Hepatocyte (in vitro differentiated cells): ENCODE measurements at regions not wholly inside any gene's neighbourhood (a gene's known extent, or its start where the extent isn't known, plus 50 kb on each side); places are given as distances from the start of the nearest gene placed in this dataset.
A peak's percentile ranks its signal among the peaks of the same experiment; 100 is the strongest.
"Not testable (repeated sequence)": the region's sequence is repeated elsewhere in the genome, so short reads cannot be mapped to it uniquely, and the experiment has no call there.

Source experiments
- DNase-seq: peaks from one replicate; pipeline ENCODE4 v3.0.0-alpha.2; 2016; ENCODE audit warnings: low spot score
- H2AFZ ChIP-seq: fragments of 200-600 bp; sonication (generic); 2 replicates; pipeline ENCODE4 v1.6.0; 2016; ENCODE audit warnings: antibody characterized with exemption, mild to moderate bottlenecking
- H3K27ac ChIP-seq: fragments of 200-600 bp; sonication (generic); 2 replicates; pipeline ENCODE4 v1.5.1; 2016; ENCODE audit warnings: mild to moderate bottlenecking
- H3K27me3 ChIP-seq: fragments of 200-600 bp; sonication (generic); 2 replicates; pipeline ENCODE4 v1.6.1; 2016
- H3K36me3 ChIP-seq: fragments of 200-600 bp; sonication (generic); replicated peaks from 2 replicates; pipeline ENCODE4 v1.5.1; 2016; ENCODE audit warnings: low read depth; ENCODE audit not compliant: insufficient read depth
- H3K4me1 ChIP-seq: fragments of 200-600 bp; sonication (generic); 2 replicates; pipeline ENCODE4 v1.5.1; 2016; ENCODE audit warnings: mild to moderate bottlenecking, moderate library complexity; ENCODE audit not compliant: insufficient read depth
- H3K4me2 ChIP-seq: fragments of 200-600 bp; sonication (generic); 2 replicates; pipeline ENCODE4 v1.6.0; 2016
- H3K4me3 ChIP-seq: fragments of 200-600 bp; sonication (generic); 2 replicates; pipeline ENCODE4 v1.5.1; 2016; ENCODE audit warnings: mild to moderate bottlenecking
- H3K79me2 ChIP-seq: fragments of 200-600 bp; sonication (generic); 2 replicates; pipeline ENCODE4 v1.6.0; 2017; ENCODE audit warnings: mild to moderate bottlenecking
- H3K9me2 ChIP-seq: fragments of 200-600 bp; sonication (generic); replicated peaks from 2 replicates; pipeline ENCODE4 v1.6.0; 2017; ENCODE audit warnings: mild to moderate bottlenecking; ENCODE audit not compliant: insufficient read depth
- H3K9me3 ChIP-seq: fragments of 200-600 bp; sonication (generic); 2 replicates; pipeline ENCODE4 v1.5.1; 2016; ENCODE audit warnings: low read depth, mild to moderate bottlenecking
- H4K20me1 ChIP-seq: fragments of 200-600 bp; sonication (generic); 2 replicates; pipeline ENCODE4 v1.6.0; 2016; ENCODE audit warnings: mild to moderate bottlenecking; ENCODE audit not compliant: insufficient read depth, poor library complexity, severe bottlenecking
- CTCF ChIP-seq: fragments of 200-600 bp; sonication (generic); IDR thresholded peaks from 2 replicates; pipeline ENCODE4 v1.5.1; 2016; ENCODE audit warnings: antibody characterized with exemption, mild to moderate bottlenecking; ENCODE audit not compliant: poor library complexity
- EZH2 ChIP-seq: fragments of 200-600 bp; sonication (generic); IDR thresholded peaks from 2 replicates; pipeline ENCODE4 v1.6.1; 2016; ENCODE audit warnings: antibody characterized with exemption, mild to moderate bottlenecking, borderline replicate concordance
- EZH2phosphoT487 ChIP-seq: fragments of 200-600 bp; sonication (generic); IDR thresholded peaks from one replicate; pipeline ENCODE4 v1.6.1; 2018; ENCODE audit warnings: antibody characterized with exemption, mild to moderate bottlenecking, low read depth, moderate library complexity; ENCODE audit not compliant: unreplicated experiment, severe bottlenecking
- WGBS: methylation state at CpG from one replicate; pipeline ENCODE4 v1.1.6; 2016; ENCODE audit warnings: low lambda C conversion rate; ENCODE audit errors: missing lambda C conversion rate; 5-methylcytosine and 5-hydroxymethylcytosine counted together

GRCh38 chr15:38997841-38998240 lies 433.2 kb upstream of the RASGRP1 start:
- H3K36me3 ChIP-seq: no peaks in the 10 kb centered on the region
- WGBS: 60% methylated on average over 1 of the region's 1 CpG
- TF ChIP-seq EZH2phosphoT487 (no peak), CTCF (no peak), EZH2 (no peak)
- DNase-seq: no peak
- no peaks in the 10 kb centered on the region for H3K9me2 ChIP-seq
- H3K4me3 ChIP-seq: no peak overlapping the region
- no peak overlapping the region for H3K27ac ChIP-seq
- no peak overlapping the region for H2AFZ ChIP-seq
- H3K79me2 ChIP-seq: no peaks in the 10 kb centered on the region
- no peak overlapping the region for H3K4me2 ChIP-seq
- H3K4me1 ChIP-seq: no peaks in the 10 kb centered on the region
- H4K20me1 ChIP-seq: no peaks in the 10 kb centered on the region
- H3K9me3 ChIP-seq: no peaks in the 10 kb centered on the region
- no peaks in the 10 kb centered on the region for H3K27me3 ChIP-seq

DNA sequence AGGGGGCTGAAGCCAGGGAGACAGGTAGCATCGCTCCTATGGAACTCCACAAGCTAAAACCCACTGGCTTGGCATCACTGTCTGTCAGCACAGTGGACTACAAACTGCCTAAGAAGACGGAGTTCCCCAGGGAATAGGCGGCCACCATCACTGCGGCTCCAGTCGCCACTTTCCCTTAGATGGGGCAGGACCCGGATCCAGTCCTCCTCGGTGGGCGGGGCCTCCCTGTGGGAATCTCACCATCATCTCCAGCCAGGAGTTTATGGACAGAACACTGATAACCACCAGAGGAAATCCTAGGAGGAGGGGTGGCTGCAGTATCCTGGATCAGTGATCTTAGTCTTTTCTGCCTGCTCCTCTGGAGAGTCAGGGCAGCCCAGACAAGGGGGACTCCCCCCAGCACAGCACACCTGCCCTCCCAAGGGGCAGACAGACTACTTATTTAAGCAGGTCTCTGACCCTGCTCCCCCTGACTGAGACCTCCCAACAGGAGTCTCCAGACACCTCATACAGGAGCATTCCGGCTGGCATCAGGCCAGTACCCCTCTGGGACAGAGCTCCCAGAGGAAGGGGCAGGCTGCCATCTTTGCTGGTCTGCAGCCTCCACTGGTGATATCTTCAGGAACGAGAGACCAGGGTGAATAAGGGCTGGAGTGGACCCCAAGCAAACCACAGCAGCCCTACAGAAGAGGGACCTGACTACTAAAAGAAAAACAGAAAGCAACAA lies 435.6 kb upstream of the RASGRP1 start:
- TF ChIP-seq EZH2phosphoT487: no peak
- no peak for TF ChIP-seq CTCF
- TF ChIP-seq EZH2: no peak
- H3K4me1 ChIP-seq: no peaks in the 10 kb centered on the region
- no peaks in the 10 kb centered on the region for H3K9me2 ChIP-seq
- H4K20me1 ChIP-seq: no peaks in the 10 kb centered on the region
- H3K36me3 ChIP-seq: no peaks in the 10 kb centered on the region
- no peaks in the 10 kb centered on the region for H3K9me3 ChIP-seq
- no peak for DNase-seq
- 95% methylated on average over 10 of the region's 10 CpGs for WGBS
- H3K4me2 ChIP-seq: no peak overlapping the region
- no peaks in the 10 kb centered on the region for H3K79me2 ChIP-seq
- no peaks in the 10 kb centered on the region for H3K27me3 ChIP-seq
- no peak overlapping the region for H2AFZ ChIP-seq
- no peak overlapping the region for H3K27ac ChIP-seq
- no peak overlapping the region for H3K4me3 ChIP-seq

GRCh38 chr15:39009740-39010139 lies 445.1 kb upstream of the RASGRP1 start:
- no peak overlapping the region for H3K27ac ChIP-seq
- no peaks in the 10 kb centered on the region for H3K79me2 ChIP-seq
- H3K4me1 ChIP-seq: no peaks in the 10 kb centered on the region
- 85% methylated on average over 1 of the region's 1 CpG for WGBS
- H3K4me2 ChIP-seq: no peak overlapping the region
- H3K9me2 ChIP-seq: no peaks in the 10 kb centered on the region
- H3K9me3 ChIP-seq: peaks cover 5% of the 10 kb centered on the region
- H3K27me3 ChIP-seq: no peaks in the 10 kb centered on the region
- H2AFZ ChIP-seq: no peak overlapping the region
- H3K4me3 ChIP-seq: no peak overlapping the region
- TF ChIP-seq CTCF: no peak
- H4K20me1 ChIP-seq: no peaks in the 10 kb centered on the region
- no peak for DNase-seq
- H3K36me3 ChIP-seq: no peaks in the 10 kb centered on the region

GRCh38 chr15:39011066-39011465 lies 446.5 kb upstream of the RASGRP1 start:
- H3K4me1 ChIP-seq, H3K36me3 ChIP-seq, H3K4me3 ChIP-seq, H3K4me2 ChIP-seq, DNase-seq, H3K27me3 ChIP-seq, H3K9me3 ChIP-seq, H4K20me1 ChIP-seq, H3K9me2 ChIP-seq, H3K79me2 ChIP-seq, H2AFZ ChIP-seq: not testable (repeated sequence)
- WGBS: 45% methylated on average over 3 of the region's 3 CpGs
- peak overlapping the region; percentile 58 for H3K27ac ChIP-seq
